NCI-H146 treated with DMSO at 0.1 percent for 48 hours (cell line): ENCODE measurements at regions not wholly inside any gene's neighbourhood (a gene's known extent, or its start where the extent isn't known, plus 50 kb on each side); places are given as distances from the start of the nearest gene placed in this dataset.

ENCODE experiments used
- DNase-seq: peaks from one replicate; lab custom pipeline; 2025; ENCODE audit not compliant: unreplicated experiment; lab: John Stamatoyannopoulos, UW

DNA sequence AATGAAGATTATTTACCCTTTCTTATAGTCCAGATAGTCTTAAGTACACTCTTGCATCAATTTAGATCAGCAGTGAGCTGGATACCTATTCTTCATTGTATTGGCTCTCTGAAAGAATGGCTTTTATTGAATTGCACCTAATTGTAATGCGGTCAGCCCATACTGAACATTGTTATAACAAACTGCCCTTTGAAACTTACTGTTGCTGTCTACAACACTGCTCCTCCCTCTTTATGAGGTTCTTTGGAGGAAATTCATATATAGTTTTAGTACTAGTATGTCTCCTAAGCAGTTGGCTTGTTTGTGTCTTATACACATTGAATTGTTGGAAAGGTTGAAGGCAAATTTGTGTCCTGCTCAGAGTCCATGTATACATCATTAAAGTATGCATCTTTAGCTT, 66.5 kb upstream of the UGP2 start:
- DNase-seq, result no peak

DNA sequence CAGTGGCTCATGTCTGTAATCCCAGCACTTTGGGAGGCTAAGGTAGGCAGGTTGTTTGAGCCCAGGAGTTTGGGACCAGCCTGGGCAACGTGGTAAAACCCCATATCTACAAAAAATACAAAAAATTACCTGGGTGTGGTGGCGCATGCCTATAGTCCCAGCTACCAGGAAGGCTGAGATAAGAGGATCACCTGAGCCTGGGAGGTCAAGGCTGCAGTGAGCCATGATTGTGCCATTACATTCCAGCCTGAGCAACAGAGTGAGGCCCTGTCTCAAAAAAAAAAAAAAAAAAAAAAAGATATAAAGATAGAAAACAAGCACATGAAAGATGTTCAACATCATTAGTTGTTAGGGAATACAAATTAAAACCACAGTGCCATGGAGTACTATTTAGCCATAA, 65.3 kb upstream of the UGP2 start:
- no peak for DNase-seq

DNA sequence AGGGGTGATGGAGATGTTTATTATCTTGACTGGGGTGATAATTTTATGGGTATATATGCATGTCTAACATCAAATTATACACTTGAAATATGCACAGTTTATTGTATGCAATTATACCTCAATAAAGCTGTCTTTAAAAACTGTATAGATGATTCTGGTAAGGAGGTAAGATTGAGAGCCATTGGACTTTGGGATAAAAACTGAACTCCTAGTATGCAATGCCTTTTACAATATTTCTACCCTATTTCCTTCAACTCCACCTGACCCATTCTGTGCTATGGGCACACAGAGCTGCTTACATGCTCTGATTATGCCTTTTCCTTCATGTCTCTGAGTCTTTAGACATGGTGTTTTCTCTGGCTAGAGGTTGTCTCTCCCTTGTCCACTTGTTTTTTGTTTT, 63.9 kb upstream of the UGP2 start:
- DNase-seq, result no peak

DNA sequence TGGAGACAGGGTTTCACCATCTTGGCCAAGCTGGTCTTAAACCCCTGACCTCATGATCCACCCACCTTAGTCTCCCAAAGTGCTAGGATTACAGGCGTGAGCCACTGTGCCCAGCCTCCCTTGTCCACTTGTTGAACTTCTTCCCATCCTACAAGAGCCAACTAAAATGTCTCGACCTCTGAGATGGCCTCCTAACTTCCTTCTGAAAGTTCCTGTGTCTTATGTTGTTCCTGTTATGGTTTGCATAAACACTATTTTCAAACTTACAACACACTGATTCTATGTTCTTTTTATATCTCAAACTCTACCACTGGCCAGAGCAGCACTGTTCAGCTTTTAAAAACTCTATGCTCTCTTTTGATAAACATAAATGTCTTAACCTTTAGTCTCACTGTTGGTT, 63.3 kb upstream of the UGP2 start:
- DNase-seq, result no peak

DNA sequence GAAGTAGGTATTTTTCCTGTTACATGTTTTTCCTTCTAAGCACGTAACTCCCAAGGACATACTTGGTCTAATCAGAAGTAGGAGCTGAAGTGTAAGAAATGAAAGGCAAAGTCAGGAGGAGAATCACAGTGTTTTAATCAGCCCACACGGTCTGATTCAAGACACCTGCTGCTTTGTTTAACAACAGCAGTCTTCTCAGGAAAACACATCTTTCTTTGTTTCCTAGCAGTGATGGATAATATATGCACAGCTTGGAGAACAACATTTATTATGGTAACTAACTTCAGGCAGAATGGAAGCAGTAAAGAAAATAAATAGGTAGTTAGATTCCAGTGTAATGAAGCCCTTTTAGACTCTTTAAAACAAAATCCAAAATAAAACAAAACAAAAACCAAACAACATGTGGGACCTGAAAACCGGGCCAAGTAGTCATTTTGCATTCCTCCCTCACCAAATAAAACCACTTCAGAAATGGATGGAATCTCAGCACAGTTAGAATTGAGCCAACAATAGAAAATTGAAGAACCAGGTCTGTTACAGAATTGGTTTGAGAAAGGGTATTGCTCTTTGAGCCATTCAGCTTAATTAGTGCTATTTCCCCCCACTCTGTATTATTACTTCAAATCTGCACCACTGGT, 61.1 kb upstream of the UGP2 start:
- DNase-seq, result no peak

DNA sequence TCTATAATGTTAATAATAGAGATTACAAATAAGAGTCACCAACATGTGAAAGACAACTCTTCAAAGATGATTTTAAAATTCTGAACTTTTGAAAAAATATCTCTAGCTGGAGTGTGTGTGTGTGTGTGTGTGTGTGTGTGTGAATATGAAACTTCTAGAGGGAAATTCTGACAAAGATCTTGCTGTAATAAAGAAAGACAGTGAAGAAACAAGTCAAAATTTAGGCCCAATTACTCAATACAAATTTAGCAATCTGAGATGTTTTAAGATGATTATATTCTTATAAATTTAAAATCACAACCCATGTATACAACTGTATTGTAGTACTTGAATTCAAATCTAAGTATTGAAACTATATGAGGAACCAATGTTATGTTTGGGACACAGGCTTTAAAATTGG, 57.2 kb upstream of the UGP2 start:
- DNase-seq, result no peak

DNA sequence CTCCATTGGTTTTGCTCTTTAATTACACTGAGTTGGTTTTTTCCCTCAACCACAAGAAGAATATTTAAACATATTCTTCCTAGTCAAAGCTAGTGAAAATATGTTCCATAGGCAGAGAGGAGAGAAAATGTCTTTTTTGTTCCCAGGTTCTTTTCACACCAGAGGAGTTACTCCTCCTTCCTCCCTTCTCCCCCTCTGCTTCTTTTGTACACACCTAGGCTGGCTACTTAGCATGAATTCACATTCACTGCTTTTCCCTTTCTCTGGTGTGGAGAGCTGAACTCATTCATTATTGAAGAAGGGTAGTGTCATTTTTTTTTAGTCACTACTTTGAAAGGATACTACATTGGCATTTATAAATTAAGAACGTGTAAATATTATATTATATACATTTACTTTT, 56.6 kb upstream of the UGP2 start:
- no peak for DNase-seq

DNA sequence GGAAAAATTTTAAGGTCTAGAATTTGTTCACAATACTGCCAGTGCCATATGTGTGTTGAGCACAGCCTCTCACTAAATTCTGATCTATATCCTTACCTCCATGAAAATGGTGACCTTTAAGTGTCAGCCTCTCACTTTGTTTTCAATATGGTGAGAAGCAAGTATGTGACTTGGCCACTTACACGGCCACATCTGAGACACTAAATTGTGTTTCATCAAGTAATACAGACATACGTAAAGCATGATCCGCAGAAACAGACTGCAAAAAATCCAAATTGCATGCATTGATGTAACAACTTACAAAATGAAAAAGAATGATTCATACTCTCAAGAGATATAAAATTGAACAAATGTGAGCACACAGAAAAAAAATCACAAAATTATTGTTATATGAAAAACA, 55.2 kb upstream of the UGP2 start:
- no peak for DNase-seq

DNA sequence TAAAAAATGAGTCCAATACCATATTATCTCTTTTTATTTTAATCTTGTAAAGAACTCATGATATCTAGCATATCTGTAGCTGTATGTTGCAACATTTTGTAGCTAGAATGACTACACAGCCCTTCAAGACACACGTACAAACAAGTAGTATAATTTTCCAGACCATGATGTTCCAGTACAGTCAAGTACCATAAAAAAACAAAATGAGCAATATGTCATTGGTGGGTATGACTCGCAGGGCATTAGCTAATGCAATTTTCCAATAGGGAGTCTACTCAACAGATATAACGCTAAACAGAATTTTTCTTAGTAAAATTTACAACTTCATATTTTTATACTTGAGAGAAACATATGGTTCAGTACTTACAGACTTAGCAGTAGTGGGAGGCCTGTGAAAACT, 53.6 kb upstream of the UGP2 start:
- DNase-seq, result no peak

DNA sequence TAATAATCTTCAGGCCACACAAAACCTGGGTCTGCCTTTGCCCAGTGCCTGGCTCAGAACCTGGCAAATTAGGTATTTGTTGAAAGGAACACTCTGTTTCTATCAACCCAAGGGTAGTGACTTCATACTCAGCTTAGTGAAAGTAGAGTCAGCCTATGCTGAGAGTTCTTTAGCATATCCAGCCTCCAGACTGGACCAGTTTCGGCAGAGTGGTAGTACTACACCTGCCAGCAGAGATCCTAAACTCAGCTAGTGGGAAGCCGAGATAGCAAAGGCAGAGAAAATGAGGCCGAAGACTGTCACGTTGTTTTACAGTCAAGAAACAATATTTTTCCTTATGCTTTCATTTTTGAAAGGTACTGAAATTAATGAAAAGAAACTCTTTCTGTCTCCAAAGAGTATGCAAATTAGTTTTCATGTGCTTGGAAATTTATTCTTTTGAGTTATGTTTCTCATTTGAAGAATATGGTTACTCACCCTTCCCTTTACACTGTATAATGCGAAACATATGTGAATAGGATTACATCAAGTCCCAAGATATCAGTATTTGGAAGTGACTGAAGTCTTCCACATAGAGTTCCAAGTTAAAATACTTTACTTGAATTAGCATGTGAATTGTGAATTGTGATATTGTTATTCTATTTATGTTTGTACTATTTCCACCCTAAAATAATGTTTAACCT, 52.2 kb upstream of the UGP2 start:
- no peak for DNase-seq

DNA sequence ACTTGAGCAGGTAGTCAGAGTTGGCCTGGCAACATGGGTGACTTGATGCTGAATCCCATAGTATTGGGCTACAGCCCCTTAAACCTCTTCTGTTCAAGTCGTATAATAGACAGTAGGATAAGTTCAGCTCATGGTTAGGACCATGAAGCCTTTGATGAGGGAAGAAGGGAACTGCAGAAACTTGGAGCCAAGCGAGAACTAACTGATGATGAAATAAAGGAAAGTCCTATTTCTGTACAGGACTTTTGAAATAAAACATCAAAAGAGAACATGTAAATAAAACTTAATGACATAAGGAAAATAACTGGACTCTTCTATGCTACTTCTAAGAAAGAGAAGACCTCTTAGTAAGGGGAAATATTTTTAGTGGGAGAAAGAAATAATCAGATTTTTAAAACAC, 51.2 kb upstream of the UGP2 start:
- no peak for DNase-seq

DNA sequence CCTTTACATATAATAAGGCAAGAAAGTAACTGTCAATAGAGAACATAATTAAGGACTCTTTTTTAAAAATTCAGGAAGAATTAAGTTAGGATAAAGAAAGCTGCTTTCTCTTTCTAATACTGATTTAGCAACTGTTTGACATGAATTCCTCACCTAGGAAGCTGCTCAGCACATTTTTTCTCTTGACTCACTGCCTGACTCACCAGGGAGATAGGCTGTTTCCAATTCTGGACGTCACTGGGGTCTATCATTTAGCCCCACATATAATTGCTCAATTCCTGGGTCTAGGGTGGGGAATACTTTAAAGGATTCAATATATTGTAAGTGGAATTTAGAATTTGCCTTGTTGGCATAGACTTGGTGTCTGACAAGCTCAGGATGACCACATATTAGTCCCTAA, 50.8 kb upstream of the UGP2 start:
- DNase-seq, result no peak

DNA sequence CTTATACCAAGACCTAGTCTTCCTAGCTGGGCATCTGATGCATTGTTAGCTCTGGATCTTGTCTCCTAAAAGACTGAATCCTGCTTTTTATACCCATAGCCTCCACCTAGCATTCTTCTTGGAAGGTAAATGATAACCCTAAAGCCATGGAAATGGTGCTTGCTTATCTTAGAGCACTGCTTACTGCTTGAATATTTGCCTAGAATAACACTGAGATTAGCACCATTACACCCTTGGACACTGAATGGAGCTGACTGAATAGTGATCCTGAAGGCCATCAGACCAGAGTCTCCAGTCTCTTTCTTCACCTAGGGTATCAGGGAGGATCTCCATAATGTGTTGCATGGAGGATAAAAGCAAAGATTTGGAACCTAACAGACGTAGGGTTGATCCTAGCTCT, 50.3 kb upstream of the UGP2 start:
- DNase-seq, result no peak
